ENCODE measurements at regions not wholly inside any gene's neighbourhood (a gene's known extent, or its start where the extent isn't known, plus 50 kb on each side); places are given as distances from the start of the nearest gene placed in this dataset.
A peak's percentile ranks its signal among the peaks of the same experiment; 100 is the strongest.

- Histone ChIP-seq H3K4me1 (ENCODE audit: control insufficient read depth in 2 of 3, insufficient read depth in 2 of 3, low read depth in 1 of 3, low read length in 3 of 3) (no peaks in the 10 kb centered on the region), H3K36me3 (ENCODE audit: control insufficient read depth in 2 of 3, insufficient read depth in 3 of 3, low read length in 3 of 3) (no peaks in the 10 kb centered on the region), H3K27ac (ENCODE audit: low read depth in 2 of 2, low read length in 2 of 2) (no peak overlapping the region), H3K4me3 (ENCODE audit: low read length in 3 of 3) (no peak overlapping the region), H3K9ac (ENCODE audit: low read length in 3 of 3) (no peak overlapping the region), H3K9me3 (ENCODE audit: control insufficient read depth in 2 of 3, insufficient read depth in 1 of 3, low read length in 3 of 3) (no peaks in the 10 kb centered on the region), H3K27me3 (ENCODE audit: control insufficient read depth, insufficient read depth, low read length) (no peaks in the 10 kb centered on the region)
- intact Hi-C loops (cut with DNase I), result no loop called here
- TF ChIP-seq, protein P1, sequence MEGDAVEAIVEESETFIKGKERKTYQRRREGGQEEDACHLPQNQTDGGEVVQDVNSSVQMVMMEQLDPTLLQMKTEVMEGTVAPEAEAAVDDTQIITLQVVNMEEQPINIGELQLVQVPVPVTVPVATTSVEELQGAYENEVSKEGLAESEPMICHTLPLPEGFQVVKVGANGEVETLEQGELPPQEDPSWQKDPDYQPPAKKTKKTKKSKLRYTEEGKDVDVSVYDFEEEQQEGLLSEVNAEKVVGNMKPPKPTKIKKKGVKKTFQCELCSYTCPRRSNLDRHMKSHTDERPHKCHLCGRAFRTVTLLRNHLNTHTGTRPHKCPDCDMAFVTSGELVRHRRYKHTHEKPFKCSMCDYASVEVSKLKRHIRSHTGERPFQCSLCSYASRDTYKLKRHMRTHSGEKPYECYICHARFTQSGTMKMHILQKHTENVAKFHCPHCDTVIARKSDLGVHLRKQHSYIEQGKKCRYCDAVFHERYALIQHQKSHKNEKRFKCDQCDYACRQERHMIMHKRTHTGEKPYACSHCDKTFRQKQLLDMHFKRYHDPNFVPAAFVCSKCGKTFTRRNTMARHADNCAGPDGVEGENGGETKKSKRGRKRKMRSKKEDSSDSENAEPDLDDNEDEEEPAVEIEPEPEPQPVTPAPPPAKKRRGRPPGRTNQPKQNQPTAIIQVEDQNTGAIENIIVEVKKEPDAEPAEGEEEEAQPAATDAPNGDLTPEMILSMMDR (IDR thresholded peaks at IDR 0.05; ENCODE audit: borderline replicate concordance, extremely low read depth, insufficient read depth), result no peak
- FAIRE-seq (no peak), DNase-seq (no peak)
Observed at GRCh38 chr4:165716472-165716871, 156.6 kb upstream of the TLL1 start.

DNA sequence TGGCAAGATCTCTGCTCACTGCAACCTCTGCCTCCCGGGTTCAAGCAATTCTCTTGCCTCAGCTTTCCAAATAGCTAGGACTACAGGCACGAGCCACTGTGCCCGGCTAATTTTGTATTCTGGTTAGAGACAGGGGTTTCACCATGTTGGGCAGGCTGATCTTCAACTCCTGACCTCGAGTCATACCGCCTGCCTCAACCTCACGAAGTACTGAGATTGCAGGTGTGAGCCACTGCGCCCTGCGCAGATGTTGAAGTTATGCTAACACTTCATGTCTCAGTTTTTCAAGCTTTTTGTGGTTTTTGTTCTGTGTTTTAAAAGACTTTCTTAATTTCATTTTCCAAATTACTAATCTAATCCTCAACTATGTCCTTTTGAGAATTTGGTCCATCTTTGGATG lies 154.4 kb upstream of the TLL1 start:
- intact Hi-C loops (cut with DNase I), result no loop called here
- H3K4me3 ChIP-seq (ENCODE audit: low read length in 3 of 3), result no peak overlapping the region
- H3K36me3 ChIP-seq (ENCODE audit: control insufficient read depth in 2 of 3, insufficient read depth in 3 of 3, low read length in 3 of 3), result no peaks in the 10 kb centered on the region
- FAIRE-seq (no peak), DNase-seq (peak in 1 of 5 donors; percentile 36)
- no peaks in the 10 kb centered on the region for H3K27me3 ChIP-seq (ENCODE audit: control insufficient read depth, insufficient read depth, low read length)
- H3K27ac ChIP-seq (ENCODE audit: low read depth in 2 of 2, low read length in 2 of 2), result no peak overlapping the region
- no peaks in the 10 kb centered on the region for H3K4me1 ChIP-seq (ENCODE audit: control insufficient read depth in 2 of 3, insufficient read depth in 2 of 3, low read depth in 1 of 3, low read length in 3 of 3)
- TF ChIP-seq, protein P1 (IDR thresholded peaks at IDR 0.05; ENCODE audit: borderline replicate concordance, extremely low read depth, insufficient read depth), result no peak
- H3K9ac ChIP-seq (ENCODE audit: low read length in 3 of 3), result no peak overlapping the region
- H3K9me3 ChIP-seq (ENCODE audit: control insufficient read depth in 2 of 3, insufficient read depth in 1 of 3, low read length in 3 of 3), result no peaks in the 10 kb centered on the region

DNA sequence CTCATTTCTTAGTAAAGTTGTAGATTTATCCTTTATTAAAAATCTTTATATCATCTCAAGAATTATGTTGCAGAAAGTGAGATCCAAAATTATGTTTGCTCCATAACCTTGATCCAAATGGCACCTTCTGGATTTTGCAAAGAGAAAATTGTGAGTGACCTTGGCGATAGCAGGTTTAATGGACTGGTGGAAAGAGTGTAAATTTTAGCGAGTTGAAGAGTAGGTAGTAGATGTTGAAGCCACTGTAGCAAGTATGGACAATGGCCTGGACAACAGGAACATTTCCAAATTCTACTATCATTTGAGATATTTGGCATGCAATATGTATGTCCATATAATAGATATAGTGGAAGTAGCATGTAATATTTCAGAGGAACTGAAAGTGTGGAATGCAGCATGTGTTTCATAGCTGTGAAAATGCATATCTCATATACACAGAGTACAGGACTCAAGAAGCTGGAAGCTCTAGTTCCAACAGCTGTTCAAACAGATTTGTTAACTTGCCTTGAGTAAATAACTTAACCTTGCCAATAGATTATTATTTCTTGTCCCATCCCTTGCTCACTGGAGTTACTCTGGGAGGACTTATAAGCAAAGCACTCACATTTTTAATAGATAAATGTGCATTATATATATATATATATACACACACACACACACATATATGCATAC lies 152.5 kb upstream of the TLL1 start:
- DNase-seq, result no peak
- H3K4me3 ChIP-seq (ENCODE audit: low read length in 3 of 3), result no peak overlapping the region

More for the DNA sequence above, 152.5 kb upstream of the TLL1 start:
- H3K9ac ChIP-seq (ENCODE audit: low read length in 3 of 3), result no peak overlapping the region
- FAIRE-seq, result no peak
- TF ChIP-seq, protein P1 (IDR thresholded peaks at IDR 0.05; ENCODE audit: borderline replicate concordance, extremely low read depth, insufficient read depth), result no peak
- no peaks in the 10 kb centered on the region for H3K36me3 ChIP-seq (ENCODE audit: control insufficient read depth in 2 of 3, insufficient read depth in 3 of 3, low read length in 3 of 3)
- H3K27me3 ChIP-seq (ENCODE audit: control insufficient read depth, insufficient read depth, low read length), result no peaks in the 10 kb centered on the region
- no peaks in the 10 kb centered on the region for H3K9me3 ChIP-seq (ENCODE audit: control insufficient read depth in 2 of 3, insufficient read depth in 1 of 3, low read length in 3 of 3)
- no peaks in the 10 kb centered on the region for H3K4me1 ChIP-seq (ENCODE audit: control insufficient read depth in 2 of 3, insufficient read depth in 2 of 3, low read depth in 1 of 3, low read length in 3 of 3)
- intact Hi-C loops (cut with DNase I), result no loop called here
- H3K27ac ChIP-seq (ENCODE audit: low read depth in 2 of 2, low read length in 2 of 2), result no peak overlapping the region

All from kidney (tissue), 13 donors.